H1 (cell line): ENCODE measurements at regions not wholly inside any gene's neighbourhood (a gene's known extent, or its start where the extent isn't known, plus 50 kb on each side); places are given as distances from the start of the nearest gene placed in this dataset.

ENCODE experiments used
- CTCF ChIA-PET: fragments of 300-600 bp; sonication (Branson Sonifier 250); formaldehyde crosslinking; loops from one replicate; lab custom pipeline; 2021; ENCODE audit not compliant: partially characterized antibody; lab: Charles Lee
- POLR2A ChIA-PET: fragments of 300-600 bp; sonication (Branson Sonifier 250); formaldehyde crosslinking; loops from one replicate; lab custom pipeline; 2021; ENCODE audit warnings: inconsistent platforms; ENCODE audit not compliant: partially characterized antibody; lab: Charles Lee
- DNase-seq, 2 experiments: peaks; one replicate each; pipeline versions ENCODE4 v3.0.0 to v3.0.0-alpha.2; 2010 to 2022; ENCODE audit warnings: low spot score in 2 of 2, low read depth in 1 of 2, mixed read lengths in 1 of 2
- FAIRE-seq: peaks from 2 replicates; lab custom pipeline; 2011; peaks lifted over from hg19 to GRCh38; lab: Jason Lieb, UNC
- H2AFZ ChIP-seq: 2 replicates; pipeline ENCODE4 v1.8.1; 2012; ENCODE audit warnings: low read length, inconsistent platforms
- H2AK5ac ChIP-seq: 2 replicates; pipeline ENCODE4 v1.6.1; 2013; ENCODE audit warnings: low read depth, low read length
- H2BK120ac ChIP-seq: replicated peaks from 2 replicates; pipeline ENCODE3; 2013; ENCODE audit warnings: low read depth, low read length, inconsistent platforms
- H2BK12ac ChIP-seq: 2 replicates; pipeline ENCODE4 v1.6.1; 2013; ENCODE audit warnings: low read depth, low read length
- H2BK15ac ChIP-seq: 2 replicates; pipeline ENCODE4 v1.6.1; 2013; ENCODE audit warnings: low read length
- H2BK20ac ChIP-seq: 2 replicates; pipeline ENCODE4 v1.6.1; 2013; ENCODE audit warnings: low read length
- H2BK5ac ChIP-seq: 2 replicates; pipeline ENCODE4 v1.6.1; 2013; ENCODE audit warnings: low read depth, low read length
- H3K14ac ChIP-seq: 2 replicates; pipeline ENCODE4 v1.6.1; 2013; ENCODE audit warnings: inconsistent platforms; ENCODE audit not compliant: insufficient read length
- H3K18ac ChIP-seq: 2 replicates; pipeline ENCODE4 v1.6.1; 2013; ENCODE audit warnings: low read length; ENCODE audit errors: extremely low read depth
- H3K23ac ChIP-seq: 2 replicates; pipeline ENCODE4 v1.6.1; 2013; ENCODE audit warnings: inconsistent platforms; ENCODE audit not compliant: insufficient read length
- H3K23me2 ChIP-seq: 2 replicates; pipeline ENCODE4 v1.6.1; 2013; ENCODE audit warnings: low read depth, low read length
- H3K27ac ChIP-seq: 2 replicates; pipeline ENCODE4 v1.6.1; 2011; ENCODE audit warnings: low read depth, low read length, inconsistent platforms
- H3K27me3 ChIP-seq, 4 experiments: replicated peaks in 1 of 4; 1 replicate in 1 of 4; 2 replicates in 3 of 4; pipeline versions ENCODE4 v1.6.1 to v1.8.1; 2011 to 2013; ENCODE audit warnings: low read length in 3 of 4, mild to moderate bottlenecking in 3 of 4, inconsistent platforms in 2 of 4, mixed read lengths in 2 of 4, moderate library complexity in 1 of 4; ENCODE audit not compliant: control insufficient read depth in 3 of 4, insufficient read depth in 3 of 4; ENCODE audit errors: extremely low read depth in 1 of 4
- H3K36me3 ChIP-seq, 4 experiments: 2 replicates each; pipeline versions ENCODE4 v1.6.1 to v1.8.1; 2011 to 2013; ENCODE audit warnings: mild to moderate bottlenecking in 4 of 4, low read length in 3 of 4, moderate library complexity in 2 of 4, control low read depth in 1 of 4, inconsistent platforms in 1 of 4; ENCODE audit not compliant: insufficient read depth in 4 of 4, control insufficient read depth in 2 of 4
- H3K4ac ChIP-seq: replicated peaks from 2 replicates; pipeline ENCODE3; 2013; ENCODE audit warnings: low read length, low read depth, mixed read lengths, inconsistent platforms; ENCODE audit not compliant: insufficient read length
- H3K4me1 ChIP-seq, 4 experiments: replicated peaks in 1 of 4; 1 replicate in 1 of 4; 2 replicates in 3 of 4; pipeline versions ENCODE4 v1.6.1 to v1.8.1; 2011 to 2013; ENCODE audit warnings: low read length in 3 of 4, inconsistent platforms in 2 of 4, mixed read lengths in 1 of 4; ENCODE audit not compliant: insufficient read depth in 4 of 4, control insufficient read depth in 3 of 4
- H3K4me2 ChIP-seq, 2 experiments: 2 replicates each; pipeline versions ENCODE4 v1.6.1 to v1.8.1; 2011 to 2013; ENCODE audit warnings: low read depth in 2 of 2, low read length in 2 of 2, control low read depth in 1 of 2, inconsistent platforms in 1 of 2, mild to moderate bottlenecking in 1 of 2; ENCODE audit not compliant: insufficient read depth in 1 of 2
- H3K4me3 ChIP-seq, 4 experiments: fragments of 200-600, 300-600 bp in 1 of 4; sonication (generic), shearing (Covaris generic), sonication (Bioruptor Twin) in 1 of 4; 2 replicates each; pipeline versions ENCODE4 v1.5.1 to v1.8.1; 2011 to 2016; ENCODE audit warnings: low read length in 4 of 4, low read depth in 3 of 4, control low read depth in 2 of 4, inconsistent platforms in 2 of 4, mild to moderate bottlenecking in 2 of 4, mixed read lengths in 1 of 4, moderate library complexity in 1 of 4; ENCODE audit not compliant: insufficient read depth in 2 of 4; ENCODE audit errors: extremely low read depth in 1 of 4
- H3K56ac ChIP-seq: replicated peaks from 2 replicates; pipeline ENCODE3; 2013; ENCODE audit warnings: low read depth, mild to moderate bottlenecking, mixed read lengths, low read length, inconsistent platforms; ENCODE audit not compliant: insufficient read length
- H3K79me1 ChIP-seq: 2 replicates; pipeline ENCODE4 v1.6.1; 2013; ENCODE audit warnings: low read depth, low read length, control low read depth
- H3K79me2 ChIP-seq, 2 experiments: 2 replicates each; pipeline versions ENCODE4 v1.6.1 to v1.8.1; 2012 to 2013; ENCODE audit warnings: low read length in 2 of 2, mild to moderate bottlenecking in 2 of 2, inconsistent platforms in 1 of 2; ENCODE audit not compliant: insufficient read depth in 2 of 2, control insufficient read depth in 1 of 2
- H3K9ac ChIP-seq, 4 experiments: replicated peaks in 1 of 4; 1 replicate in 1 of 4; 2 replicates in 3 of 4; pipeline versions ENCODE4 v1.6.1 to v1.8.1; 2011 to 2013; ENCODE audit warnings: low read depth in 3 of 4, low read length in 3 of 4, control low read depth in 2 of 4, mild to moderate bottlenecking in 2 of 4, moderate library complexity in 2 of 4, inconsistent platforms in 1 of 4; ENCODE audit errors: extremely low read depth in 1 of 4
- H3K9me3 ChIP-seq, 2 experiments: 2 replicates each; pipeline versions ENCODE4 v1.6.1 to v1.8.1; 2012 to 2013; ENCODE audit warnings: mild to moderate bottlenecking in 2 of 2, moderate library complexity in 2 of 2, control low read depth in 1 of 2, inconsistent platforms in 1 of 2, low read depth in 1 of 2, low read length in 1 of 2, mixed read lengths in 1 of 2; ENCODE audit not compliant: insufficient read depth in 2 of 2
- H4K20me1 ChIP-seq, 2 experiments: replicated peaks in 1 of 2; 2 replicates each; pipeline versions ENCODE3 to v1.8.1; 2011 to 2013; ENCODE audit warnings: inconsistent platforms in 2 of 2, low read length in 2 of 2, mild to moderate bottlenecking in 1 of 2; ENCODE audit not compliant: insufficient read depth in 2 of 2, control insufficient read depth in 1 of 2
- H4K5ac ChIP-seq: 2 replicates; pipeline ENCODE4 v1.6.1; 2013; ENCODE audit warnings: low read length, low read depth, mixed read lengths, inconsistent platforms; ENCODE audit not compliant: insufficient read length
- H4K8ac ChIP-seq: 2 replicates; pipeline ENCODE4 v1.8.0; 2013; ENCODE audit warnings: mild to moderate bottlenecking, moderate library complexity, low read length, inconsistent platforms; ENCODE audit not compliant: insufficient read depth; ENCODE audit errors: extremely low read depth
- H4K91ac ChIP-seq: replicated peaks from 2 replicates; pipeline ENCODE3; 2013; ENCODE audit warnings: low read length, mixed read lengths, inconsistent platforms; ENCODE audit not compliant: insufficient read length
- CREB1 ChIP-seq: IDR thresholded peaks from 2 replicates; pipeline ENCODE4 v1.6.1; 2012; ENCODE audit warnings: inconsistent platforms
- GABPA ChIP-seq: IDR thresholded peaks from 2 replicates; pipeline ENCODE4 v1.6.1; 2011; ENCODE audit warnings: mild to moderate bottlenecking, low read length, moderate library complexity, borderline replicate concordance; ENCODE audit not compliant: insufficient read depth
- RBBP5 ChIP-seq: IDR thresholded peaks from 2 replicates; pipeline ENCODE4 v1.7.1; 2012; ENCODE audit warnings: low read depth, mild to moderate bottlenecking, inconsistent platforms, low read length, moderate library complexity, borderline replicate concordance
- SAP30 ChIP-seq: fragments of 300-600 bp; sonication (generic); IDR thresholded peaks from 2 replicates; pipeline ENCODE4 v1.7.1; 2012; ENCODE audit warnings: low read length, moderate library complexity, mild to moderate bottlenecking, inconsistent platforms; ENCODE audit not compliant: insufficient read depth, insufficient replicate concordance
- SUZ12 ChIP-seq: fragments of 200-600 bp; sonication (generic); IDR thresholded peaks from 2 replicates; pipeline ENCODE4 v1.6.1; 2012; ENCODE audit warnings: mild to moderate bottlenecking, inconsistent platforms, low read length, moderate library complexity, mixed read lengths
- ZNF274 ChIP-seq: IDR thresholded peaks from 2 replicates; pipeline ENCODE4 v1.7.0; 2012; ENCODE audit warnings: low read length, borderline replicate concordance; ENCODE audit errors: extremely low read depth
- WGBS, 2 experiments: shearing (Covaris generic) in 1 of 2; methylation state at CpG; one replicate each; pipeline versions ENCODE4 v1.1.6 to v1.1.7; 2013 to 2015; ENCODE audit warnings: low lambda C conversion rate in 2 of 2, mixed read lengths in 2 of 2, inconsistent platforms in 1 of 2, low coverage in 1 of 2, missing lambda C conversion rate in 1 of 2; ENCODE audit not compliant: insufficient replicate concordance in 2 of 2, insufficient coverage in 1 of 2, insufficient read length in 1 of 2; ENCODE audit errors: extremely low coverage in 1 of 2, missing lambda C conversion rate in 1 of 2; 5-methylcytosine and 5-hydroxymethylcytosine counted together

GRCh38 chr11:115803073-115803740 lies 299.0 kb upstream of the CADM1 start:
- DNase-seq, result no peak
- Histone ChIP-seq H2BK5ac (no peak overlapping the region), H4K8ac (no peak overlapping the region; the same call in 1 of the 2 replicates), H2BK15ac (no peak overlapping the region), H3K79me2 (no peaks in the 10 kb centered on the region), H2BK12ac (no peak overlapping the region), H4K20me1 (no peaks in the 10 kb centered on the region), H2AFZ (no peak overlapping the region), H3K9ac (no peak overlapping the region), H3K79me1 (no peaks in the 10 kb centered on the region), H3K27me3 (no peaks in the 10 kb centered on the region; a peak in 1 of 7 replicates), H2BK120ac (no peak overlapping the region), H3K4ac (no peak overlapping the region), H3K23me2 (no peaks in the 10 kb centered on the region), H3K9me3 (peaks cover 0 to 2% of the 10 kb centered on the region in 2 experiments; a peak in 1 of 4 replicates), H2AK5ac (no peak overlapping the region), H3K18ac (no peak overlapping the region), H3K4me2 (no peak overlapping the region), H3K56ac (no peak overlapping the region), H3K36me3 (no peaks in the 10 kb centered on the region), H4K5ac (no peak overlapping the region), H2BK20ac (no peak overlapping the region), H3K27ac (no peak overlapping the region), H3K14ac (no peak overlapping the region), H3K23ac (no peak overlapping the region), H3K4me1 (no peaks in the 10 kb centered on the region; a peak in 1 of 7 replicates), H3K4me3 (no peak overlapping the region), H4K91ac (no peak overlapping the region)
- CTCF ChIA-PET, result interaction anchor here (1.2 kb wide), 1 partner anchor 16 kb away, joined by 3 read pairs; no protein-coding TSS in a partner anchor
- 75% methylated on average over 2 of the region's 2 CpGs; no CpG with 5 or more reads in 1 of the 2 experiments for WGBS, 2 experiments
- FAIRE-seq, result no peak
- POLR2A ChIA-PET, result no interaction called here
- TF ChIP-seq SUZ12 (no peak), ZNF274 (no peak), RBBP5 (no peak), SAP30 (no peak), GABPA (no peak), CREB1 (no peak)
